ENCODE measurements at regions not wholly inside any gene's neighbourhood (a gene's known extent, or its start where the extent isn't known, plus 50 kb on each side); places are given as distances from the start of the nearest gene placed in this dataset.

DNA sequence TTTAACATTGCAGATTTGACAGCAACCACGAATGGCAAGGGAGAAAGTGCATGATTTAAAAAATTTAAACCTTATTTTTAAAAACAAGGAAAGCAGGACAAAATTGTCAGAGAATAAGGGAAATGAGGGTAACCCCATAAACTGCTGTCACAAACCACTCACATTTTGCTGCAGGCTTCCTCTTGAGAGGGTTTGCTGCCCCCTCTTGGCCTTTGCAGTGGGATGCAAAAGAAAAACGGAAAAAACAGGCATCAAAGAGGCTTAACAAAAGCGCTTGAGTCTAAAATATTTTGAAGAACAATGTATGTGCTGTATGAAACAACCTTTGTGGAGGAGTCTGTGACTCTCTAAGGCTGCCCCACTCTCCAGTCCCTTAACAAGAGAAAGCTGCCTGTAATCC is 91.6 kb downstream of the TMX3 start:
- no peak overlapping the region for H3K4me3 ChIP-seq (ENCODE audit: low read depth, low read length)
- TF ChIP-seq, protein P1, sequence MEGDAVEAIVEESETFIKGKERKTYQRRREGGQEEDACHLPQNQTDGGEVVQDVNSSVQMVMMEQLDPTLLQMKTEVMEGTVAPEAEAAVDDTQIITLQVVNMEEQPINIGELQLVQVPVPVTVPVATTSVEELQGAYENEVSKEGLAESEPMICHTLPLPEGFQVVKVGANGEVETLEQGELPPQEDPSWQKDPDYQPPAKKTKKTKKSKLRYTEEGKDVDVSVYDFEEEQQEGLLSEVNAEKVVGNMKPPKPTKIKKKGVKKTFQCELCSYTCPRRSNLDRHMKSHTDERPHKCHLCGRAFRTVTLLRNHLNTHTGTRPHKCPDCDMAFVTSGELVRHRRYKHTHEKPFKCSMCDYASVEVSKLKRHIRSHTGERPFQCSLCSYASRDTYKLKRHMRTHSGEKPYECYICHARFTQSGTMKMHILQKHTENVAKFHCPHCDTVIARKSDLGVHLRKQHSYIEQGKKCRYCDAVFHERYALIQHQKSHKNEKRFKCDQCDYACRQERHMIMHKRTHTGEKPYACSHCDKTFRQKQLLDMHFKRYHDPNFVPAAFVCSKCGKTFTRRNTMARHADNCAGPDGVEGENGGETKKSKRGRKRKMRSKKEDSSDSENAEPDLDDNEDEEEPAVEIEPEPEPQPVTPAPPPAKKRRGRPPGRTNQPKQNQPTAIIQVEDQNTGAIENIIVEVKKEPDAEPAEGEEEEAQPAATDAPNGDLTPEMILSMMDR (conservative IDR thresholded peaks at IDR 0.05; ENCODE audit: low read depth, low read length) = peak; percentile 93
- DNase-seq (ENCODE audit: low read depth) = peak; percentile 10

DNA sequence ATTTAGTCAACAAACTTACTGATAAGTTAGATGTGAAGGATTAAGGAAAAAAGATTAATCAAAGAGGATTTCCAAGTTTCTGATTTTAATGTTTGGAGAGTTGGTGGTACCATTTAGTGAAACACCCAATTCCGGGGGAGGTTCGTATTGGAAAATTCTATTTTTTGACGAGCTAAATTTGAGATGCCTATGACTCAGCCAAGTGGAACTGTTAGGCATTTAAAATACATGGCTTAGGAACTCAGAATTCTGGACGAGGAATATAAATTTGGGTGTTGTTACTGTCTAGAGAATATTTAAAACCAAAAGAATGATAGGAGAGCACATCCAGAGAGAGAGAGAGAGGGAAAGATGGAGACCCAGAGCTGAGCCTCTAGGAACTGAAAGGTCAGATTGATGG is 103.6 kb downstream of the TMX3 start:
- no peak for DNase-seq (ENCODE audit: low read depth)
- H3K4me3 ChIP-seq (ENCODE audit: low read depth, low read length) = no peak overlapping the region

DNA sequence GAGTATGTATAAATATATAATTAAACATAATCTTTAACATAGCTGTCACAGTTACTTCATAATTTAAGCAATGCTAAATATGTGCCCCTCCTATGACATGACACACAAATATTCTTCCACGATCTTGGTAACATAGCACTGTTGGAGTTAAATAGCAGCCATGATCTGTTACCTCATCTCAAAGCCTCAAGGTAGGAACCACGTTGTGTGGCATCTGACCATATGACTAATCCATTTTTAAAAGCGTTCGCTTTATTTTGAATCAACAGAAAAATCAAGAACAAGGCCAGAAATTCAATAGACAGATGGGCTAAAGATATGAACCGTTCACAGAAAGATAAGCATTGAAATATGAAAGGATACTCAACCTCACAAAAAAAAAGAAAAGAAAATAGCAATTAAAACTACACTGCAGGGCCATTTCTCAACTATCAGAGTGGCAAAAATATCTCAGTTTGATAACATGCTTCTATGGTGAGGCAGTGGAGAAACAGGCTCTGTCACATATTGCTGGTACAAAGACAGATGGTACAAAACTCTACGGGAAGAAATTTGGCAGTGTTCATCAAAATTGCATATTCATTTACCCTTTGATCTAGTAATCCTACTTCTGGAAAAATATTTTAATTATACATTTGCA is 105.9 kb downstream of the TMX3 start:
- no peak for DNase-seq (ENCODE audit: low read depth)
- H3K4me3 ChIP-seq (ENCODE audit: low read depth, low read length) = no peak overlapping the region
- TF ChIP-seq, protein P1 (conservative IDR thresholded peaks at IDR 0.05; ENCODE audit: low read depth, low read length) = no peak

More for the DNA sequence above, 103.6 kb downstream of the TMX3 start:
- TF ChIP-seq, protein P1 (conservative IDR thresholded peaks at IDR 0.05; ENCODE audit: low read depth, low read length) = no peak

DNA sequence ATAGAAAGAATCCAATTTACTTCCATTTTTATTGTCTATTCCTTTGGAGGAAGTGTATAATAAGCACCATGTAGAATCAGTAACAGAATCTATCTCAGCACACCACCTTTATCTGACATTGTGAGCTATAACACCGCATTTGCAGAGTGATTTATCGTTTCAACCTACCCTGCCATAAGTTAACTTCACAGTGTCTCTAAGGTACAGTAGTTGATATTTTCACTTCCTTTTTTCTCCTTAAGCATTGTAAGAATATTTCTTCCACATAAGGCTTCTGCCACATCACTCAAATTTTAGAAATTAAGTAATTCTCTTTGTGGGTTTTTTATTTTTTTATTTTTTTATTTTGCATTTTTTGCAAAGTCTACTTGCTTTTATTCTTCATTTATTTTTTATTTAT is 107.1 kb downstream of the TMX3 start:
- no peak overlapping the region for H3K4me3 ChIP-seq (ENCODE audit: low read depth, low read length)
- DNase-seq (ENCODE audit: low read depth) = no peak
- TF ChIP-seq, protein P1 (conservative IDR thresholded peaks at IDR 0.05; ENCODE audit: low read depth, low read length) = no peak

DNA sequence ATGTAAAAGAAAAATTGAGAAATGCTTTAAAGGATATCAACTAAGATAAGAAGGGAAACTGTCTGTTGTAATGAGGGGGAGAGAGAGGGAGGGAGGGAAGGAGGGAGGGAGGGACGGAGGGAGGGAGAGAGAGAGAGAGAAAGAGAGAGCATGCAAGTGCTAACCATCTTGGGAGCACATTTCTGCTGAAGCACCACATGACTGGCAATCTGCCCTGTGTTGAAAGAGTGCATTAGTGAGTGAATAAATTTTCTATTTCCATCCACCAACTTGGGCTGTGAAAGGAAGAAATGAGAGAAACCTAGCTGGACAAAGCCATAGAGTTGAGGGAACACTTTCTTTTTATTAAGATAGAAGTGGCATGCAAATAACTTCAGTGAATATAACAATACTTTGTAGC is 110.7 kb downstream of the TMX3 start:
- H3K4me3 ChIP-seq (ENCODE audit: low read depth, low read length) = no peak overlapping the region
- TF ChIP-seq, protein P1 (conservative IDR thresholded peaks at IDR 0.05; ENCODE audit: low read depth, low read length) = no peak
- no peak for DNase-seq (ENCODE audit: low read depth)

DNA sequence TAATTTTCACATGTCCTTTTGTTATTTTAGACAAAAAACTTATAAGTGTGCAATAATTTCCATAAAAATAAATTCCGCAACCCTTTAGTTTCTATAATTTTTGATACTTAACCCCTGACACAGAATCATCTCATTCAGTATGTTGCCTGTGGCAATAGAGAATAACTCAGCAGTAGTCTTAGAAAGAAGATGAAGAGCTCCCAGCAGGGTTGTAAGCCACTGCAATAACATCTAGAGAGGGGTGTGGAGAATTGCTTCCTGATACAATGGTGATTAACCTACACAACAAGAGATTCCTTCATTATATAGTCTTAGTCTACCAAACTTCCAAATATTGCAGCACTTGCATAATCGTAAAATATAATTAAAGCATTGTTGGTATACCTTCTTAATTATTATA is 118.9 kb downstream of the TMX3 start:
- DNase-seq (ENCODE audit: low read depth) = no peak
- TF ChIP-seq, protein P1 (conservative IDR thresholded peaks at IDR 0.05; ENCODE audit: low read depth, low read length) = no peak
- H3K4me3 ChIP-seq (ENCODE audit: low read depth, low read length) = no peak overlapping the region

DNA sequence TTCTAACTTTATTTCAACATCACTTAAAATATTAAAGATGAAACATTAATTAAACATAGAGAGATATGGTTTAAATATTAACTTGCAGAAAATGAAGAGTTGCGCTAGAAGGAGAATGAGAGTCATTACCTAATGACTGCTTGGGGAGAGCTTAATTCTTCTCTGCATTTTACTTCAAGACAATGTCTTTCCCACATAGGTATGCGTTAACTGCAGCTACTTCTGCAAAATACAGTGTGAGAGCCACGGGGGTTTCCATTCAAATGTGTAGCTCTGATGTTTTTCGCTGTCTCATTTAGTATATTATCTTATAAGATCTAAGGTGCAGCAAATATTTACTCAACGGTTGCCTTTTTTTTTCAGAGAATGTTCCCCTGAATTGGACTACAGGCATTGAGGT is 126.7 kb downstream of the TMX3 start:
- H3K4me3 ChIP-seq (ENCODE audit: low read depth, low read length) = no peak overlapping the region
- TF ChIP-seq, protein P1 (conservative IDR thresholded peaks at IDR 0.05; ENCODE audit: low read depth, low read length) = no peak
- no peak for DNase-seq (ENCODE audit: low read depth)

Data from epithelial cell of proximal tubule (primary cell).